GM18861 (cell line): ENCODE measurements at regions not wholly inside any gene's neighbourhood (a gene's known extent, or its start where the extent isn't known, plus 50 kb on each side); places are given as distances from the start of the nearest gene placed in this dataset.
"Not testable (repeated sequence)": the region's sequence is repeated elsewhere in the genome, so short reads cannot be mapped to it uniquely, and the experiment has no call there.

Experiments used
- ATAC-seq: cut with Tn5 transposase; IDR thresholded peaks from one replicate; pipeline ENCODE4 v1.9.1; 2021; ENCODE audit not compliant: unreplicated experiment

DNA sequence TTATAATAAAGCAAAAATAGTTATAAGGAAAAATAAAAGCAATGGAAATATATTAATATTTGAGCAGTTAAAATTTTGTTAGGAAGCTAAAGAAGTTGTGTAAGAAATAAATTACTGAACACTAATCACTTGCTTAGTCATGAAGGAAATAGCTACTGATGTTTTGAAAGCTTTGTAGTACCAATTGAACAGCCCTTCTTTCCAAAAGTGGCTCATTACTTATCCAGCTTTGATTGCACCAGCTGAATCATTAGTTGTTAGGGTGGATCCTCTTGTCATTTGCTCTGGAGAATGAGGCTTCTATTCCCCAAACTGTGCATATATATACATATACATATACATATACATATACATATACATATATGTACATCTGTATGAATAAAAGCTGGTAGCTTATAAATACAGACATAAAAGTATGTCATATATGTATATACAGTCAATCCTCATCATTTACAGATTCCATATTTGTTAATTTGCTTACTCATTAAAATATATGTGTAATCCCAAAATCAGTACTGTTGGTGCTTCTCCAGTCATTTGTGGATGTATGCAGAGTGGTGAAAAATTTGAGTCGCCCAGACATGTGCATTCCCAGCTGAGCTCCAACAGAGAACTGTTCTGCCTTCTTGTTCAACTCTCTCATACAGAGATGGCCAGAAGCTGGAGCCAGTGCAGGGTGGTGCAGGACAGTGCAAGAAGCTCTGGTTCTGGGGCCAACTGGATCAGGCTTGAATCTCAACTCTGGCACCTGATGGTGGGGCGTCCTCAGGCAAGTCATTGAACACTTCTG lies 214.1 kb downstream of the RPAP3 start:
- ATAC-seq = no peak

DNA sequence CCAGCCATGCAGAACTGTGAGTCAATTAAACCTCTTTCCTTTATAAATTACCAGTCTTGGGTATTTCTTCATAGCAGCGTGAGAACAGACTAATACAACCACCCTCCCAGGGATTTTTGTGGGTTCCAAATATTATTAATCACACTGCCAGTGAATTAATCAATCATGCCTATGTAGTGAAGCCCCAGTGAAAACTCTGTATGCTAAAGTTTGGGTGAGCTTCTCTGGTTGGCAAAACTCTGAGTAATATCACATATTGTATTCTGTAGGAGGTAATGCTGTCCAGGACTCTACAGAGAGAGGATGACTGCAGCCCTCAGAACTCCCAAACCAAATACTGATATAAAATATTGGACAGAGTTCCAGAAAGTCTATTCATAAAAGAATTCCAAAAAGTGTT lies 216.9 kb downstream of the RPAP3 start:
- ATAC-seq = no peak

DNA sequence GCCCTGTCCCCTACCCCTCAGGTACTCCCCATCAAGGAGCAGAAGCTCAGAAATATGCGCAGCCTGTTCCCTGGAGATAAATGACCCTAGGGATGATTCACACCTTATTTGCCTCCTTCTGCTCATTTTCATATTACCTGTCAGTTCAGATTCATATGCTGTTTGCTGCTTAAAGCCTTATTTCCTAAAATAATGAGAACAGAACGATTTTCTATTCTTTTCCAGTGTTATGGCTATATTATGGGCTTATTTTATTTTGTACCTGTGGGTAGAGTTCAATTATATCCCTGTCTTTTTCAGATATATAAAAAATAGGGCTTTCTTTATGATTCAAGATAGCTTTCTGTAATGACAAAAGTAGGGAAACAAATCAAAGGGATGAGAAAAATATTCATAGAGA lies 224.8 kb downstream of the RPAP3 start:
- no peak for ATAC-seq

DNA sequence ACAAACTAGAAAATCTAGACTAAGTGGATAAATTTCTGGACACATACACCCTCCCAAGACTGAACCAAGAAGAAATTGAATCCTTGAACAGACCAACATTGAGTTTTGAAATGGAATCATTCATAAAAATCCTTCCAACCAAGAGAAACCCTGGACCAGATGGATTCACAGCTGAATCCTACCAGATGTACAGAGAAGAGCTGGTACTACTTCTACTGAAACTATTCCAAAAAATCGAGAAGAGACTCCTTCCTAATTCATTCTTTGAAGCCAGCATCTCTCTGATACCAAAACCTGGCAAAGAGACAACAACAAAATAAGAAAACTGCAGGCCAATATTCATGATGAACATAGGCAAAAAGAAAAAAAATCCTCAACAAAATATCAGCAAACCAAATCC lies 227.4 kb downstream of the RPAP3 start:
- no peak for ATAC-seq

DNA sequence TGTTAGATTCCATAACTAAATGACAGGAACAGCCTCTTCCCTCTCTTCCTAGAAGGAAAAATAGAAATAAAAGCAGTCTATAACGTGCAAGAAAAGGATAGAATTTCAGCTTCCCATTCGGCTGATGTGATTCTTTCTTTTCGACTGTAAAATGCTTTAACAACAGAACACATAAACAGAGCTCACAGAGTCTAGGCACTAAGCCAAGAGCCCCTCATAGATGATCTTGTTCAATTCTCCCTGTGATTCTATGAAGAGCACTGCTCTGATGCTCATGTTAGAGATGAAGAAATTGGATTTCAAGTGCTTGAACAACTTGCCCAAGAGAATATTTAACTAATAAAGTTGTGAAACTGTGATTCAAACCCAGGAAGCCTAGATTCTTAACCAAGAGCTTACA lies 232.7 kb downstream of the RPAP3 start:
- ATAC-seq = no peak

DNA sequence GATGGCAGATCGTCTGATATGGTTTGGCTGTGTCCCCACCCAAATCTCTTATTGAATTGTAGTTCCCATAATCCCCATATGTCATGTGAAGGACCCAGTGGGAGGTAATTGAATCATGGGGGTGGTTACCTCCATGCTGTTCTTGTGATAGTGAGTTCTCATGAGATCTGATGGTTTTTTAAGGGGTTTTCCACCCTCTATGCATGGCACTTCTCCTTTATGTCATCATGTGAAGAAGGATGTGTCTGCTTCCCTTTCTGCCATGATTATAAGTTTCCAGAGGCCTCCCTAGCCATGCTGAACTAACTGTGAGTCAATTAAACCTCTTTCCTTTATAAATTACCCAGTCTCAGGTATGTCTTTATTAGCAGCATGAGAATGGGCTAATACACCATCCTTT lies 235.5 kb downstream of the RPAP3 start:
- ATAC-seq = not testable (repeated sequence)

DNA sequence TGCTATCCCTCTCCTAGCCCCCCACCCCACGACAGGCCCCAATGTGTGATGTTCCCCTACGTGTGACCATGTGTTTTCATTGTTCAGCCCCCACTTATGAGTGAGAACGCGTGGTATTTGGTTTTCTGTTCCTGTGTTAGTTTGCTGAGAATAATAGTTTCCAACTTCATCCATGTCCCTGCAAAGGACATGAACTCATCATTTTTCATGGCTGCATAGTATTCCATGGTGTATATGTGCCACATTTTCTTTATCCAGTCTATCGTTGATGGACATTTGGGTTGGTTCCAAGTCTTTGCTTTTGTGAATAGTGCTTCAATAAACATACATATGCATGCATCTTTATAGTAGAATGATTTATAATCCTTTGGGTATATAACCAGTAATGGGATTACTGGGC lies 241.9 kb downstream of the RPAP3 start:
- not testable (repeated sequence) for ATAC-seq

DNA sequence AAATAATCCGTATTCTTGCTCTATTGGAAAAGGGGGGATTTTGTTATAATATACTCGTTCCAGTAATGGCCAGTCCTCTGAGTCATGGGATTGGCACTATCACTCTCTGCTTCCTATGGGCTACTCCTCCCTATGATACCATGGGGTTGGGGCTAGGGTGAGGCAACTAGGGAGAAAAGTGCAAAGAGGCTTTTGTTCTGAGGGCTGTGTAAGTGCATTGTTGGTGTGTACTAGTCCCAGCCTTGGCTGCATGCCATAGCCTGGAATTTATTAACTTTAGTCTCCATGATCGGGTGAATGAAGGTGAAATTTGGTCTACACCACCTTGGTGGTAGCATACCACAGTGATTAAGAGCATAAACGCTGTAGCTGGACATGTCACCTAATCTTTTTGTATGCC lies 247.6 kb downstream of the RPAP3 start:
- no peak for ATAC-seq

DNA sequence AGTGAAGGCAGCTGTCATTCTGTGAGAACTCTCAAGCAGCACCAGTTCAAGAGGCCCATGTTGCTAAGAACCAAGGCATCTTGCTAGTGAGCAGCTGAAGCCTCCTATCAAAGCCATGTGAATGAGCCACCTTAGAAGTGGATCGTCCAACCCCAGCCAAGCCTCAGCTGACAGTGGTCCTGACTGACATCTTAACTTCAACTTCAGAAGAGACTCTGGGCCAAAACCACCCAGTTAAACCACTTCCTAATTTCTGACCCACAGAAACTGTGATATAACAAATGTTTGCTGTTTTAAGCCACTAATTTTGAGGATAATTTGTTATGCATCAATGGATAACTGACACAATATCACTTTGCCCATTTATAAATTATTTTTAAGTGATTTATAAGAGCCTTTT lies 256.0 kb downstream of the RPAP3 start:
- peak; percentile 56 for ATAC-seq

DNA sequence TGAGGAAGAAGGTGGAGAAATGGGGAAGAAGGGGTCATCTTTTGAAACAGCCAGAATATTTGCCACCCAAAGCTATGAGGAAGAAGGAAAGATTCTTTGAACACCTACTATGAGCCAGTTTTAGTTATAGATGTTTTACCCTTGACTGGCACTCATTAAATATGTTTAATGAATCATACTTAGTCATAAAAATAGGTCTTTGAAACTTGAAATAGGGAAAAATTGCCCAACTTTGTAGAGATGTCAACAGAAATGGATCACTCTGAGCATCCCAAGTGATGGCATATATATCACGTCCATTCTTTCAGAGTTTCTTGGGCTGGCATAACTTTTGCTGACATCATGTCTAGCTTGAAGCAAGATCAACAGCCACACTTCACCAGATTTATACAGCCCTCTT lies 263.5 kb downstream of the RPAP3 start:
- ATAC-seq = no peak

DNA sequence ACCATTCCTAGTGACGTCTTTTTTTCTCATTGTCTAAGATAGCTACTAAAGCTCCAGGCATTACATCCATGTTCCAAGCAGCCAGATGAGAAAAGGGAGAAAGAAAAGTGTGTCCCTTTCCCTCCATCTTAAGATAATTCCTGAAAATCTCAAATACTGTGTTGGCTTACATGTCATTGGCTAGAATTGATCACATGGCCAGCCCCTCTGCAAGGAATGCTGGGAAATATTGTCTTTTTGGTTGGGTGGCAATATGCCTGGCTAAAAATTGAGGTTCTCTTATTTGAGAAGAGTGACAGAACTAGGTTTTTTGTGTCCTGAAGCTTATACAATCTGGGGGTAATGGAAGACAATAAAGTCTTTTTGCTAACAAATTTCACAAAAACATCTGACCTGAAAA lies 264.3 kb downstream of the RPAP3 start:
- ATAC-seq = no peak

DNA sequence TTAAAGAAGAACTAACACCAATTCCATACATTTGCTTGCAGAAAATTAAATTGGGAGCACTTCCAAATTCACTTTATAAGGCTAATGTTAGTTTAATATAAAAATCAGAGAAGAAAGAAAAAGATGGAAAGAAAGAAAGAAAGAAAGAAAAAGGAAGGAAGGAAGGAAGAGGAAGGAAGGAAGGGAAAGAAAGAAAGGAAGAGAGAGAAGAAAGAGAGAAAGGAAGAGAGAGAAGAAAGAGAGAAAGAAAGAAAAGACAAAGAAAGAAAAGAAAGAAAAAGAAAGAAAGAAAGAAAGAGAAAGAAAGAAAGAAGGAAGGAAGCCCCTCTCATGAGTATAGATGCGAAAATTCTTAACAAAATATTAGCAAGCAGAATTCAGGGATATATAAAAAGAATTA lies 267.7 kb downstream of the RPAP3 start:
- no peak for ATAC-seq

DNA sequence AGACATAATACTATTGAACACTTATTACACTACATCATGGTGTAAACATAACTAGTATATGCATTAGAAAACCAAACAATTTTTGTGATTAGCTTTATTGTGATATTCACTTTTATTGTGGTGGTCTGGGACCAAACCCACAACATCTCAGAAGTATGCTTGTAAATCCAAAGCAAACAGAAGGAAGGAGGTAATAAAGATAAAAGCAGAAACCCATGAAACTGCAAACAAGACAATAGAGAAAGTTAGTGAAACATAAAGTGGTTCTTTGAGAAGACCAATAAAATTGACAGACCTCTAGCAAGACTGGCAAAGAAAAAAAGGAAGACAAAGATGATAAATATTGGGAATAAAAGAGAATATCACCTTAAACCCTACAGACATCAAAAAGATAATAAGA lies 268.3 kb downstream of the RPAP3 start:
- ATAC-seq = no peak

DNA sequence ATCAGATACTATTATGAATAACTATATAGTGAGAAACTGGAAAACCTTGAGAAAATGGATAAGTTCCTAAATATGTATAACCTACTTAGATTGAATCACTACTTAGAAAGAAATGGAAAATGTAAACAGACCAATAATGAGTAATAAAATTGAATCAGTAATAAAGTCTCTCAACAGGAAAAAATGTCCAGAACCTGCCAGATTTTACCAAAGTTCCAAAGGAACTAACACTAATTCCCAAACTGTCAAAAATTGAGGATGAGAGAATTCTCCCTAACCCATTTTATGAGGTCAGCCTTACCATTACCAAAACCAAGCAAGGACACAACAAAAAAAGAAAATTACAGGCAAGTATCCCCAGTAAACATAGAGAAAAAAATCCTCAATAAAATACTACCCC lies 272.0 kb downstream of the RPAP3 start:
- no peak for ATAC-seq

DNA sequence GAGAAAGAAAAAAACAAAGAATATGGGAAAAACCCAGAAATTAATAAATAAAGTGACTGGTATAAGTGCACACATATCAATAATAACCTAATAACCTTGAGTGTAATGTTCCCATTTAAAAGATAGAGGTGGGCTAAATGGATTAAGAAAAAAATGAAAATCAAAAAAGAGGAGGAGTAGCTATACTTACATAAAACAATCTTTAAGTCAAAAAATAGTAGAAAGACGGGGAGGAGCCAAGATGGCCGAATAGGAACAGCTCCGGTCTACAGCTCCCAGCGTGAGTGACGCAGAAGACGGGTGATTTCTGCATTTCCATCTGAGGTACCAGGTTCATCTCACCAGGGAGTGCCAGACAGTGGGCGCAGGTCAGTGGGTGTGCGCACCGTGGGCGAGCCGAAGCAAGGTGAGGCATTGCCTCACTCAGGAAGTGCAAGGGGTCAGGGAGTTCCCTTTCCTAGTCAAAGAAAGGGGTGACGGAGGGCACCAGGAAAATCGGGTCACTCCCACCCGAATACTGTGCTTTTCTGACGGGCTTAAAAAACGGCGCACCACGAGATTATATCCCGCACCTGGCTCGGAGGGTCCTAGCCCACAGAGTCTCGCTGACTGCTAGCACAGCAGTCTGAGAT lies 279.0 kb downstream of the RPAP3 start:
- ATAC-seq = not testable (repeated sequence)

DNA sequence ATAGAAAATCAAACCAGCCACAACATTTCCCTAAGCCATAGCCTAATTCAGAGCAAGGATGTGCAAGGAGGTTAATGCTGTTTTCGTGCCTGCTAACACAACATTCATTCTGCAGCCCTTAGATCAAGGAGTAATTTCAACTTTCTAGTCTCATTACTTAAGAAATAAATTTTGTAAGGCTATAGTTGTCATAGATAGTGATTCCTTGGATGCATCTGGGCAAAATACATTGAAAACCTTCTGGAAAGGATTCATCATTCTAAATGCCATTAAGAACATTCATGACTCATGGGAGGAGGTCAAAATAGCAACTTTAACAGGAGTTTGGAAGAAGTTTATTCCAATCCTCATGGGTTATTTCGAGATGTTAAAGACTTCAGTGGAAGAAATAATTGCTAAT lies 283.2 kb downstream of the RPAP3 start:
- no peak for ATAC-seq

DNA sequence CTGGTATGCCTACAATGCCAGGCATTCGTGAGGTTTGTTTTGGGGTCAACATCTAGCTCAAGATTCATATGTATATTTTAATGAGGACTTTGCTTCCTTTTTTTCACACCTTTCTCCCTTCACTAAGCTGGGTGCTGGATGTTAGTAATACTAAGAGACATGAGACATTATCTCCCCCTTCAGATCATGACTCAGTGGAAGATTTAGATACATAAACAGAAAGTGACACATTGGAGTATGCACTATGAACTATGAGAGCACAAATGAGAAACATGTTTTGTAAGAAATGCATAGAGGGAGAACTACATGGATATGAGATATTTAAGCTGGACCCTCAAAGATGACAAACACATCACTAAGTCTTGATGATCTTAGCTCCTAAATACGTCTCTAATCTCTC lies 286.3 kb downstream of the RPAP3 start:
- no peak for ATAC-seq

DNA sequence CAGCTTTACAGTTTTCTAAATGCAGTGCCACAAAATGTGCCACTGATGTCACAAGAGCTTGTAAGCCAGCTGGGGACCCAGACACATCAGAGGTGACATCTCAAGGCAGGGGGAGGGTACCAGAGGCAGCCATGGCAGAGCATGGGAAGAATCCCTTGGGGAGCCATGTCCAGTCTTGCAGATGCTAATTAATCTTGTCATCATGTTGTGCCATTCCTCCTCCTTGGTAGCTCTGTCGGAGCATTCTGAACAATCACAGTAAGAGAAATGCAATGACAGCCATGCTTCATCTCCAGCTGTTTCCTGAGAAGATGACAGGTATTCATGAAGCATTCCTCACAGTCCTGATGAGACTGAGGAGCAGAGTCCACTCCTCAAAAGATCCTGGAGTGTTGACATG lies 287.9 kb downstream of the RPAP3 start:
- ATAC-seq = no peak

DNA sequence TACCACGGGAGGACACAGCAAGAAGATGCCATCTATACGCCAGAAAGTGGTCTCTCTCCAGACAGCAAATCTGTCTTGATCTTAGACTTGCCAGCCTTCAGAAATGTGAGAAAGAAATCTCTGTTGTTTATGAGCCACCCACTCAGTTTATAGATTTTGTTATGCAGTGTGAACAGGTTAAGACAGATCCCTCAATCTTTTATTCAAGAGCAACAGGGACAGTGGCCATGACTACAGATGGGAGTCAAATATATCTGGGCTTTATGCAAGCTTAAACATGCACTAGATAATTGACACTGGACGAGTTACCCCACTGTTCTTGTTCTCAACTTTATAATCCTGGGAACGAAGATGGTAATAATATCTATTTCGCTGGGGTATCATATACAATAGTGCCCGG lies 288.7 kb downstream of the RPAP3 start:
- ATAC-seq = no peak

DNA sequence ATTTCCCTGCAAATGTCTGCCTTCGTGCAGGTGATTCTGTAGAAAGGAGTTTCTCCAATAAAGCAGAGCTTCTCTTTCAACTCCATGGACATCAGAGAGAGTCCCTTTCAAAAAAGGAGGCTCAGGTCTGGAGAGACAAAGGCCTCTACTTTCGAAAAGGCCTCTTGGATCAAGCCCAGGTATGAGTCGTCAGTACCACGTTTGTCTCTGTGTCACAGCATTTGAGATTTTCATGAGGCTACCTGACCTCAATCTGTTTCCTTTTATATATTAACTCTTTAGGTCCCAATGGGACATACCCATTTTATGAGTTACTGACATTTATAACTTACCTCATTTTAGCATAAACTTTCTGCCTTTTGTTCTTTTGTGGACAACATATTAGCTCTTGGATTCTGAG lies 290.8 kb downstream of the RPAP3 start:
- ATAC-seq = no peak

DNA sequence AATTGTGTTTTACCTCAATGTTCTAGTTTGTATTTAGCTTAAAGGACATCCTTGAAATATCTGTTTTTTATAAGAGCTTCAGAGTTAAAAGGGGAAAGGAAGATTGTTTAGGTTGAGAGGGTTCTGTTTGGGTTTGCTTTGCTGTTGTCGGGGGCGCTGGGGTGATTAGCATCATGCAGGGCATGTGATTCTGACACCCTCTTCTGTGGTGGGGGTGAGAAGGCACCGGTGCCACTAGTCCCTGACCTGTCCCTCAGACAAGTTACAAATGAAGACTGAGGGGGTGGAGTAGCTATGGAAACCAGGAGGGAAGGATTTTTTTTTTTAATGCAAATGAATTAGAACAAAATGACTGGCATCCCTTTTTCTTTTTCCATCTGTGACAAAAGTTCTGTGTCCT lies 291.3 kb downstream of the RPAP3 start:
- ATAC-seq = no peak

DNA sequence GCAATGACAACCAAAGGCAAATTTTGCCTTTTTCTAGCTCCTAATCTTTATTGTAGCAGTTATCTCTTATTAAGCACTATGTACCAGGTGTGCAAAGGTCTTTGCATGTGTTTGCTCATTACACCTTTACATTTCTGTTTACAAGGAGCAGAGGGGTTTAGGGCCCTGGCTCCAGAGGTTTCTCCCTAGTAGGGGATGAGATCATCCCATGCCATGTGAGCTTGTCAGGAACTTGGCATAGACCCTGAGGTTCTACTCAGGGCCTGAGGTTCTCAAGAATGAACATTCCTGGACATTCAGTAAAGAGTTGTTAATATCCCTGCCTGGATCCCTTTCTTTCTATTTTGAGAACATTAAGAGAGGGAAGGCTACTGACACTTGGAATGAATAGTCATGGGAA lies 292.0 kb downstream of the RPAP3 start:
- ATAC-seq = no peak
